HG02973 (cell line): ENCODE measurements at regions not wholly inside any gene's neighbourhood (a gene's known extent, or its start where the extent isn't known, plus 50 kb on each side); places are given as distances from the start of the nearest gene placed in this dataset.
"Not testable (repeated sequence)": the region's sequence is repeated elsewhere in the genome, so short reads cannot be mapped to it uniquely, and the experiment has no call there.

Experiments used
- ATAC-seq: cut with Tn5 transposase; IDR thresholded peaks from one replicate; pipeline ENCODE4 v1.9.1; 2021; ENCODE audit warnings: moderate library complexity; ENCODE audit not compliant: unreplicated experiment

DNA sequence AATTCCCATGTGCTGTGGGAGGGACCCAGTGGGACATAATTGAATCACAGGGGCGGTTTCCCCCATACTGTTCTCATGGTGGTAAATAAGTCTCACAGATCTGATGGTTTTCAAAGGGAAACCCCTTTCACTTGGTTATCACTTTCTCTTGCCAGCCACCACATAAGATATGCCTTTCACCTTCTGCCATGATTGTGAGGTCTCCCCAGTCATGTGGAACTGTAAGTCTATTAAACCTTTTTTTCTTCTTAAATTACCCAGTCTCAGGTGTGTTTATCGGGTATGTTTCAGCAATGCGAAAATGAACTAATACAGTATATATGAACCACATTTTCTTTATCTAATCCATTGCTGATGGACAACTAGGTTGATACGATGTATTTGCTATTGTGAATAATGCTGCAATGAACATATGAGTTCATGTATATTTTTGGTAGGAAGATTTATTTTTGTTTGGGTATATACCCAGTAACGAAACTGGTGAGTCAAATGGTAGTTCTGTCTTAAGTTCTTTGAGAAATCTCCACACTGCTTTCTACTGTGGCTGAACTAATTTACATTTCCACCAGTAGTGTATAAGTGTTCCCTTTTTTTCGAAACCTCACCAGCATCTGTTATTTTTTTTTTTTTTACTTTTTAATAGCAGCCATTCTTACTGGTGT lies 70.0 kb upstream of the HGF start:
- ATAC-seq: peak; percentile 97

DNA sequence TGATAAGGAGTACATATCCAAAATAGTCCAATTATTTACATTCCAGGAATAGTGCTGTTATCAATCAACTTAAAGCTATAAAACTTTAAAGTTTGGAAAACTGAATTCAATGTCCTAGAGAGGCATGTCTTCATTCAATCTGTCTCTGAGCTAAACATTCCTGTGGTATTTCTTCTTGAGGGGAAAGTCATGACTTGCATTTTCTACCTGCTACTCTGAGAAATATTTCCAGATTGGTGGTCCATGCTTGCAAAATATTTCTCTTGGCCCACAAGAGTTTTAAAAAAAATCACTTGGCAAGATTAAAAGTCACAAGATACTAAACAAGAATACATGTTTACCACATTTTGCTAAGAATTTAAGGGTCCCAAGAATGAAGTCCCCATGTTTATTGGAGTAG lies 63.6 kb upstream of the HGF start:
- no peak for ATAC-seq

- ATAC-seq: no peak
These were observed 62.0 kb upstream of the HGF start for GRCh38 chr7:81831883-81832282.

- ATAC-seq: not testable (repeated sequence)
These were observed 59.7 kb upstream of the HGF start for GRCh38 chr7:81829511-81829910.

DNA sequence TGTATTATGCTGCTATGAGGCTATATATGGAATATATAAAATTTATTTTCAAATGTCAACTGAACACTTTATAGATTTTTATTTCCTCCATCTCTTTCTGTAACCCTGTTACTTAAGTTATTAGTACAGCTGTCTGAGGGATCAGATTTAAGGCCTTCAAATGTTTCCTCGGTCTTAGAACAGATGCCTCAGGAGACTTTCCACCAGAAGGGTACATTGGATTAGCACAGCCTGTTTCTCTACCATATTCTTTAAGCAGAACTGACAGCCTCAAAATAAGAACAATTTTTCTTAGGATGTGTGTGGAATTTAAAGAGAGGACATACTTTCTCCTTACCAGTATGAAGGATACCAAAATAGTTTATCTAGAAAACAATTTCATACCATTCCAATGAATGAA lies 53.0 kb upstream of the HGF start:
- no peak for ATAC-seq

DNA sequence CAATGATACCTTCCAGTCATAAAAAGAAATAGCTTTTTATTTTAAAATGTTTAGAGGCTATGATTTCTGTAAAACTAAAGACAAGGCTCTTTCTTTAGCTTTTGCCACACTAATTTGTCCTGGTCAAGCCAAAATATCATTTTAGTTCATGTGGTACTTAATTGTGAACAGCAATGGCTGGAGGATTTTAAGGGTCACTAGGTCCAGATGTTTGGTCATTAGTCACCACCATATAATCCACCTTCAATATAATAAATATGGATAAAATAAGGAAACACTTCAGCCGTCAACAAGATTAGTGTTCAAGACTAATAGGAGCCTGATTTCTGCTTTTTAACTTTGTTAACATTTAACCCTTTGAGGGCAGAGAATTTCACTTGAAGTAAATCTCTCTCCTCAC lies 50.0 kb upstream of the HGF start:
- no peak for ATAC-seq
